ENCODE measurements at regions not wholly inside any gene's neighbourhood (a gene's known extent, or its start where the extent isn't known, plus 50 kb on each side); places are given as distances from the start of the nearest gene placed in this dataset.

DNA sequence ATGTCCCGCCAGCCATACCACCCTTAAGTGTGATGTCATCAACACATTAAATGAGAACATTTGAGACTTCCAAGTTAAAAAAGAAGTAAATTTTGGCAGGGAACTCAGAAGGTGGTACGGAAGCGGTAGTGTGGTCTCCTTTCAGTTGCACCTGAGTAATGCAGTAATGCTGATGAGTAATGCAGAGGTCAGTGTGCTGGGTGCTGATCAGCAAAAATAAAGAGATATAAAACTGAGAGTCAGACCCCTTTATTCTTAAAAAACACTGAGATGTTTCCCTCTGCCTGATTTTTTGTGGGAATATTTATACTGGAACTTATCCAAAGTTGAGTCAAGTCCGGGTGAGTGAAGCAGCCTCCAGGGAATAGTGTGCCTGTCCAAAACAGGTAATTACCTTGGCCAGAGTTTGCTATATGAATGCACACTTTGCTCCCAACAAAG lies 370.6 kb upstream of the PRICKLE1 start:
- Mint-ChIP-seq H3K4me1 (no peaks in the 10 kb centered on the region), H3K27ac (ENCODE audit: unreplicated experiment) (no peak overlapping the region)

DNA sequence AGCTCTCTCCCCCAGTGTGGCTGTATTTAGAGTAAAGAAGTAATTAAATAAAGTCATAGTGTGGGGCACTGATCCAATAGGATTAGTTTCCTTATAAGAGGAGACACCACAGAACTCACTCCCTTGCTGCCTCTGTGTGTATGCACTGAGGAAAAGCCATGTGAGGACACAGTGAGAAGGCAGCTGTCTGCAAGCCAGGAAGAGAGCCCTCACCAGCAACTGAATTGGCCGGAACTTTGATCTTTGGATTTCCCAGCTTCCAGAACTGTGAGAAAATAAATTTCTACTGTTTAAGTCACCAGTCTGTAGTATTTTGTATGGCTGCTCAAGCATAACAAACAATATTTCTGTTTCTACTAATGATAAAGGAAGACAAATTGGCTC lies 368.7 kb upstream of the PRICKLE1 start:
- Mint-ChIP-seq H3K9me3 (peaks cover 3% of the 10 kb centered on the region), H3K36me3 (ENCODE audit: low read depth) (peaks cover 4% of the 10 kb centered on the region), H3K4me3 (no peak overlapping the region), H3K27ac (ENCODE audit: unreplicated experiment) (no peak overlapping the region), H3K4me1 (no peaks in the 10 kb centered on the region), H3K27me3 (ENCODE audit: low read depth) (no peaks in the 10 kb centered on the region)
- TF ChIP-seq, protein P1, sequence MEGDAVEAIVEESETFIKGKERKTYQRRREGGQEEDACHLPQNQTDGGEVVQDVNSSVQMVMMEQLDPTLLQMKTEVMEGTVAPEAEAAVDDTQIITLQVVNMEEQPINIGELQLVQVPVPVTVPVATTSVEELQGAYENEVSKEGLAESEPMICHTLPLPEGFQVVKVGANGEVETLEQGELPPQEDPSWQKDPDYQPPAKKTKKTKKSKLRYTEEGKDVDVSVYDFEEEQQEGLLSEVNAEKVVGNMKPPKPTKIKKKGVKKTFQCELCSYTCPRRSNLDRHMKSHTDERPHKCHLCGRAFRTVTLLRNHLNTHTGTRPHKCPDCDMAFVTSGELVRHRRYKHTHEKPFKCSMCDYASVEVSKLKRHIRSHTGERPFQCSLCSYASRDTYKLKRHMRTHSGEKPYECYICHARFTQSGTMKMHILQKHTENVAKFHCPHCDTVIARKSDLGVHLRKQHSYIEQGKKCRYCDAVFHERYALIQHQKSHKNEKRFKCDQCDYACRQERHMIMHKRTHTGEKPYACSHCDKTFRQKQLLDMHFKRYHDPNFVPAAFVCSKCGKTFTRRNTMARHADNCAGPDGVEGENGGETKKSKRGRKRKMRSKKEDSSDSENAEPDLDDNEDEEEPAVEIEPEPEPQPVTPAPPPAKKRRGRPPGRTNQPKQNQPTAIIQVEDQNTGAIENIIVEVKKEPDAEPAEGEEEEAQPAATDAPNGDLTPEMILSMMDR (conservative IDR thresholded peaks at IDR 0.05), result no peak
- no peak for DNase-seq (ENCODE audit: low read depth, low spot score)

More for the DNA sequence above, 370.6 kb upstream of the PRICKLE1 start:
- TF ChIP-seq, protein P1 (conservative IDR thresholded peaks at IDR 0.05), result no peak
- Mint-ChIP-seq H3K4me3 (no peak overlapping the region), H3K36me3 (ENCODE audit: low read depth) (no peaks in the 10 kb centered on the region), H3K9me3 (no peaks in the 10 kb centered on the region), H3K27me3 (ENCODE audit: low read depth) (no peaks in the 10 kb centered on the region)
- DNase-seq (ENCODE audit: low read depth, low spot score), result no peak

DNA sequence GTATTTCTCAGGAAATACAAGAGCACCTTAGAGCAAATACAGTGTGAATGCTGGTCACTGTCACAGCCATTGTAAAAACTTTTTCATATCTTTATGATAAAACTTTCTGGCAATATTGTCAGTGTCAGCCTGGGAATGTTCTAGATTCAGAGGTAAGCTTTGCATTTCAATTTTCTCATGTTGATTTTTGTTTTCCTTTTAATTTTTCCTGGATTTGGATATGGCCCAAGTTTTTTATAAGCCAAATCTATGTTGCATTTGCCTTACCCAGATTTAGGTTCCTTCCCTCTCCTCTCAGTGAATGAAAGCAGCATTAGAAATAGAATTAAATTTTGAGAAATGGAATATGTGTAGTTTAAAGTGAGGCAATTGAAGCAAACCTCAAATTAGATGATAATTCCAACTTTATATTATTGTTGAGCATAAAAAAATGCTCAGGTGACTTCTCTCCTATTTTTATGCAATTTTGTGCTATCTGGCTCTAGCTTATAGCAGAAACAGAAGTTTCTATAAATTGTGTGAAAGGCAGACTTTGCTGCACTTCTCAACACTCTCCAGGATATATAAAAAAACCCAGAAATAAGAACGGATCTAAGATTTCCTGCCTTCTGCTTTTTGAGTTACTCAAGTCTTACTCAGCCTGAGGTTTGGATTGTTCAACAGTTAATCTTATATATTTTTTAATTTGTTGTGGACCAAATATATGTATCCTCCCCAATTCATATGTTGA lies 368.2 kb upstream of the PRICKLE1 start:
- Mint-ChIP-seq H3K36me3 (ENCODE audit: low read depth) (peaks cover 4% of the 10 kb centered on the region), H3K4me3 (no peak overlapping the region), H3K4me1 (no peaks in the 10 kb centered on the region), H3K9me3 (peaks cover 3% of the 10 kb centered on the region), H3K27ac (ENCODE audit: unreplicated experiment) (no peak overlapping the region), H3K27me3 (ENCODE audit: low read depth) (no peaks in the 10 kb centered on the region)
- TF ChIP-seq, protein P1 (conservative IDR thresholded peaks at IDR 0.05), result no peak
- no peak for DNase-seq (ENCODE audit: low read depth, low spot score)

DNA sequence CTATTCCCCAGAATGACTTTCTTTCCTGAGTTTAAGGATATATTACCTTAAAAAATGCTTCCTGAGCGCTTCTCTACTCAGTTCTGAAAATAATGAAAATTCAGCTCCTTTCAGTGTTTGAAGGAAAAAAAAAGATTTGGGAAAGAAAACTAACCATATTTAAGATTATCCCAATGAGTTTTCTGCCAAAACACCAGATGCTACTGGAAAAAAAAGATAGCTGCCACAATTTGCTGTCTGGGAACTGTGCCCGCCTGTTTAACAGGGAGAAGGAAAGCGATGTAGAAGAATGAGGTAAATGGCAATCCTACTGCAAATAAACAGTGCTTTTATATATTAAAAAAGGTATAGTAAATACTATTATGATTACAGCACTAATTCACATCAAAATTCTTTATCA lies 367.6 kb upstream of the PRICKLE1 start:
- Mint-ChIP-seq H3K9me3 (peaks cover 6% of the 10 kb centered on the region), H3K4me1 (no peaks in the 10 kb centered on the region), H3K27me3 (ENCODE audit: low read depth) (no peaks in the 10 kb centered on the region), H3K27ac (ENCODE audit: unreplicated experiment) (no peak overlapping the region), H3K4me3 (no peak overlapping the region), H3K36me3 (ENCODE audit: low read depth) (peaks cover 7% of the 10 kb centered on the region)
- TF ChIP-seq, protein P1 (conservative IDR thresholded peaks at IDR 0.05), result no peak
- no peak for DNase-seq (ENCODE audit: low read depth, low spot score)

DNA sequence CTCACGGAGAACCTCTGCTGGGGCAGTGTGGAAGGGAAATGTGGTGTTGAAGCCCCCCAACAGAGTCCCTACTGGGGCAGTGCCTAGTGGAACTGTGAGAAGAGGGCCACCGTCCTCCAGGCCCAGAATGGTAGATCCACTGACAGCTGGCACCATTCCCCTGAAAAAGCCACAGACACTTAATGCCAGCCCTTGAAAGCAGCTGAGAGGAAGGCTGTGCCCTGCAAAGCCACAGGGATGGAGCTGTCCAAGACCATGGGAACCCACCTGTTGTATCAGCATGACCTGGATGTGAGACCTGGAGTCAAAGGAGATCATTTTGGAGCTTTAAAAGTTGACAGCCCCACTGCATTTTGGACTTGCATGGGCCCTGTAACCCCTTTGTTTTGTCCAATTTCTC lies 363.5 kb upstream of the PRICKLE1 start:
- Mint-ChIP-seq H3K36me3 (ENCODE audit: low read depth) (peaks cover 10% of the 10 kb centered on the region), H3K27me3 (ENCODE audit: low read depth) (no peaks in the 10 kb centered on the region), H3K4me1 (no peaks in the 10 kb centered on the region), H3K4me3 (no peak overlapping the region), H3K27ac (ENCODE audit: unreplicated experiment) (no peak overlapping the region), H3K9me3 (peaks cover 12% of the 10 kb centered on the region)
- TF ChIP-seq, protein P1 (conservative IDR thresholded peaks at IDR 0.05), result no peak
- DNase-seq (ENCODE audit: low read depth, low spot score), result no peak
